Keratinocyte (primary cell): ENCODE measurements at regions not wholly inside any gene's neighbourhood (a gene's known extent, or its start where the extent isn't known, plus 50 kb on each side); places are given as distances from the start of the nearest gene placed in this dataset.

Experiments used
- DNase-seq: peaks from one replicate; pipeline ENCODE4 v3.0.0-alpha.2; 2011; ENCODE audit warnings: low read depth, missing footprints, low spot score
- FAIRE-seq: peaks from 2 replicates; lab custom pipeline; 2011; peaks lifted over from hg19 to GRCh38; lab: Jason Lieb, UNC
- H2AFZ ChIP-seq: 2 replicates; pipeline ENCODE4 v1.6.0; 2012; ENCODE audit warnings: low read length, control low read depth, inconsistent platforms; ENCODE audit not compliant: control insufficient read depth
- H3K27ac ChIP-seq: 2 replicates; pipeline ENCODE4 v1.5.1; 2011; ENCODE audit warnings: low read length; ENCODE audit not compliant: control insufficient read depth, insufficient read depth
- H3K27me3 ChIP-seq: 3 replicates; pipeline ENCODE4 v1.6.0; 2011; ENCODE audit warnings: low read length; ENCODE audit not compliant: control insufficient read depth, insufficient read depth; ENCODE audit errors: extremely low read depth
- H3K36me3 ChIP-seq, 2 experiments: 2 replicates in 1 of 2; 3 replicates in 1 of 2; pipeline ENCODE4 v1.5.1; 2011; ENCODE audit warnings: low read length in 2 of 2, mild to moderate bottlenecking in 1 of 2; ENCODE audit not compliant: control insufficient read depth in 2 of 2, insufficient read depth in 2 of 2; ENCODE audit errors: extremely low read depth in 1 of 2
- H3K4me1 ChIP-seq: 3 replicates; pipeline ENCODE4 v1.5.1; 2011; ENCODE audit warnings: low read length; ENCODE audit not compliant: control insufficient read depth, insufficient read depth; ENCODE audit errors: extremely low read depth
- H3K4me2 ChIP-seq: 3 replicates; pipeline ENCODE4 v1.6.0; 2011; ENCODE audit warnings: low read depth, low read length; ENCODE audit not compliant: control insufficient read depth, insufficient read depth; ENCODE audit errors: extremely low read depth
- H3K4me3 ChIP-seq, 3 experiments: fragments of 200-600 bp in 1 of 3; sonication (generic) in 1 of 3; 2 replicates in 2 of 3; 3 replicates in 1 of 3; pipeline ENCODE4 v1.5.1; 2011 to 2016; ENCODE audit warnings: low read length in 3 of 3, mild to moderate bottlenecking in 3 of 3, control low read depth in 2 of 3, inconsistent platforms in 1 of 3, low read depth in 1 of 3, mixed read lengths in 1 of 3, mixed run types in 1 of 3, moderate library complexity in 1 of 3; ENCODE audit not compliant: control insufficient read depth in 2 of 3, insufficient read depth in 2 of 3; ENCODE audit errors: extremely low read depth in 1 of 3
- H3K79me2 ChIP-seq: 2 replicates; pipeline ENCODE4 v1.6.0; 2012; ENCODE audit warnings: low read length; ENCODE audit not compliant: control insufficient read depth, insufficient read depth
- H3K9ac ChIP-seq: 3 replicates; pipeline ENCODE4 v1.6.0; 2011; ENCODE audit warnings: low read length; ENCODE audit not compliant: control insufficient read depth, insufficient read depth; ENCODE audit errors: extremely low read depth
- H3K9me1 ChIP-seq: 3 replicates; pipeline ENCODE4 v1.6.0; 2011; ENCODE audit warnings: low read length; ENCODE audit not compliant: control insufficient read depth, insufficient read depth; ENCODE audit errors: extremely low read depth
- H3K9me3 ChIP-seq: 2 replicates; pipeline ENCODE4 v1.5.1; 2012; ENCODE audit warnings: low read depth, low read length; ENCODE audit not compliant: control insufficient read depth
- H4K20me1 ChIP-seq: 3 replicates; pipeline ENCODE4 v1.6.0; 2011; ENCODE audit warnings: low read length; ENCODE audit not compliant: control insufficient read depth, insufficient read depth; ENCODE audit errors: extremely low read depth
- CTCF ChIP-seq, 3 experiments: IDR thresholded peaks in 1 of 3; conservative IDR thresholded peaks in 1 of 3; optimal IDR thresholded peaks in 1 of 3; 2 replicates in 2 of 3; 3 replicates in 1 of 3; pipeline versions ENCODE3 to v1.5.1; 2011; ENCODE audit warnings: low read length in 3 of 3, mild to moderate bottlenecking in 3 of 3, moderate library complexity in 2 of 3, control low read depth in 1 of 3, inconsistent platforms in 1 of 3; ENCODE audit not compliant: insufficient read depth in 2 of 3; ENCODE audit errors: extremely low read depth in 1 of 3
- EZH2 ChIP-seq: IDR thresholded peaks from one replicate; pipeline ENCODE4 v1.6.1; 2012; ENCODE audit warnings: inconsistent platforms, mild to moderate bottlenecking, low read length, moderate library complexity
- dilution Hi-C: fragments of 300-500 bp; cut with MboI; formaldehyde crosslinking; loops from one replicate; pipeline ENCODE4 v1.7.0; 2020; ENCODE audit warnings: low sequenced_read_pairs; ENCODE audit not compliant: extremely low pct_ligation_motif_present

DNA sequence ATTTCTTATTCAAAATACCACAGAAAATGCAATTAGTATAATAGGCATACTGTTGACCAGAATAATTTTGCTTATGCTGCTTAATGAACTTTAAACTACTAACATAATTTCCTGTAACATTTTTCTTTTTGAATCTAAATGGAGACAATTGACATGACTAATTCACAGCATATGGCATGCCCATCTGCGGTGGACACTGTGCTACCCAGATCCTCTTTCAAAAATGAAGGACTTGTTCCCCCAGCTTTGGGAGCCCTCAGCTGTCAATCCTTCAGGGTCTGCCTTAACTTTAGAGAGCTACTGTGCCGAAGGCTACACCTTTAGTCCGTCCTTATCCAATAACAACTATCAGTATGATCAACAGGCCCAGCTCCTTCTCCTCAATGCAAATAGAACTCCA lies 789.0 kb downstream of the PLA2G4A start:
- no peak overlapping the region for H3K4me2 ChIP-seq
- no peaks in the 10 kb centered on the region for H3K27me3 ChIP-seq
- no peaks in the 10 kb centered on the region for H3K9me1 ChIP-seq
- no peak overlapping the region for H2AFZ ChIP-seq
- no peaks in the 10 kb centered on the region for H3K9me3 ChIP-seq
- TF ChIP-seq EZH2 (no peak), CTCF (optimal IDR thresholded peaks at IDR 0.05 in 1 of 3, IDR thresholded peaks at IDR 0.05 in 1 of 3, conservative IDR thresholded peaks at IDR 0.05 in 1 of 3; ENCODE audit: extremely low read depth in 1 of 3, insufficient read depth in 2 of 3, low read length in 3 of 3) (no peak)
- H3K79me2 ChIP-seq: no peaks in the 10 kb centered on the region
- no peak overlapping the region for H3K9ac ChIP-seq
- H3K4me1 ChIP-seq: no peaks in the 10 kb centered on the region
- H3K4me3 ChIP-seq: no peak overlapping the region
- H4K20me1 ChIP-seq: no peaks in the 10 kb centered on the region
- DNase-seq: no peak
- H3K27ac ChIP-seq: no peak overlapping the region
- dilution Hi-C loops: no loop called here
- no peak for FAIRE-seq
- H3K36me3 ChIP-seq: no peaks in the 10 kb centered on the region

DNA sequence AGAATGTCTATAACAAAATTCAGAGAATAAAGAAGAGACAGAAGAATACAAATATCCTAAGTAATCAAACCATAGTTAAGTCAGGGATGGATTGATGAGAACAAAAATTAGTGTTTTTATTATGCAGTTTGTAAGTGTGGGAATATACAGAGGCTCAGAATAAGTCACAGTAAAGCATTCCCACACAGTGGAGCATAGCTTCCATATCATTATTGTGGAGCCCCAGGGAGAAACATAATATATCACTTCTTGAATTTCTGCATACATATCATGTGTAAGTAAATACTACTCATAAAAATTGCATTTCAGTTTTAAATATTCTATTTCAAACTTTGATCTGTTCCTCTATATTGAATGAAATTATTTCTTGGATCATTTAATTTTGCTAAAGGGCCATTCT lies 790.4 kb downstream of the PLA2G4A start:
- Histone ChIP-seq H3K36me3 (no peaks in the 10 kb centered on the region), H3K27ac (no peak overlapping the region), H3K4me1 (no peaks in the 10 kb centered on the region), H3K4me2 (no peak overlapping the region), H3K9me3 (no peaks in the 10 kb centered on the region), H3K27me3 (no peaks in the 10 kb centered on the region), H2AFZ (no peak overlapping the region), H3K79me2 (no peaks in the 10 kb centered on the region), H3K4me3 (no peak overlapping the region), H3K9me1 (no peaks in the 10 kb centered on the region), H3K9ac (no peak overlapping the region), H4K20me1 (no peaks in the 10 kb centered on the region)
- DNase-seq: no peak
- no peak for FAIRE-seq
- TF ChIP-seq EZH2 (no peak), CTCF (optimal IDR thresholded peaks at IDR 0.05 in 1 of 3, IDR thresholded peaks at IDR 0.05 in 1 of 3, conservative IDR thresholded peaks at IDR 0.05 in 1 of 3; ENCODE audit: extremely low read depth in 1 of 3, insufficient read depth in 2 of 3, low read length in 3 of 3) (no peak)
- dilution Hi-C loops: no loop called here
